ENCODE measurements at regions not wholly inside any gene's neighbourhood (a gene's known extent, or its start where the extent isn't known, plus 50 kb on each side); places are given as distances from the start of the nearest gene placed in this dataset.
"Not testable (repeated sequence)": the region's sequence is repeated elsewhere in the genome, so short reads cannot be mapped to it uniquely, and the experiment has no call there.

DNA sequence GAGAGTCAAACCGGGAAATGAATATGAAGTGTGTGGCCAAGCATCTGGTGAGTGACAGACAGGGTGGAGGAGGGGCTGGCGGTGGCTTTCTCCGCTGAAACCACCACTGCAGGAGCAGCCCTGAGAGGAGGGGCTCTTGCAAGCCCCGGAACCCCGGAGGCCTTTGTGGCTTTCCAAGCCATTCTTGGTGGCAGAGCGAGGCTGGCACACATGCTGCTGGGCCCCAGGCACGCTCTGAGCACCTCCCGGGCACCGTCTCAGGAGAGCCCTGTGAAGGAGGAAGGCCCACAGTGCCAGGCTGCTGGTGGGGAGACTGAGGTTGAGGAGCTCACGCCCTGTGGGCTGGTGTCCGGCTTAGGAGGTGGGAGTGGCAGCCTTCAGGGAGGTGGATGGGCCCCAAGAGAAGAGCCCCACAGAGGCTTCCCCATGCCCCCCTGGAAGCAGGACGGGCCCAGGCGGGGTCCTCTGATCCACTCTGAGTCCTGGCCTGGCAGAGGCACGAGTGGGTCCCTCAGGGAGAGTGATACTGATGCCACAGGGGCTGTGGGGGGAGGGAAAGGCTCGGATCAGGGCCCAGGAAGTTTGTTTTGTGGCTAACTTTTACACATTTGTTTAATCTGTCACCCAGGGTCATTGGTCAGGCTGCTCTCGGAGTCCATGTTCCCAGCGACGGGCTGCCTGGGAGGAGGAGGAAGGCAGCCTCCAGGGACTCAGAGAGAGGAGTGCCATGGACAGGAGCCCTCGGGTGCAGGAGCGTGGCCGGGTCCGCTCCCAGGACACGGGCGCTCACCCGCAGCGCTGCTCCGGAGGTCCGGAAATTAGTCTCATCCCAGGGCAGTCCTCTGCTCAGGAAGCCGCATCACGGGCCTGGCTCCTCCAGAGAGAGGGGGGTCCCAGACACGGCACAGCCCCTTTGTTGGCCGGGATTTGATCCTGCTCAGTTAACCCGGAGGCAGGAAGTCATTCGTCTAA lies 170.7 kb downstream of the ERMARD start:
- H3K9ac ChIP-seq (ENCODE audit: low read length) = no peak overlapping the region
- H3K27me3 ChIP-seq (ENCODE audit: control insufficient read depth in 1 of 2, insufficient read depth in 2 of 2, low read length in 2 of 2) = no peaks in the 10 kb centered on the region
- no peak overlapping the region for H3K27ac ChIP-seq (ENCODE audit: low read depth, low read length)
- H3K36me3 ChIP-seq (ENCODE audit: insufficient read depth, low read length) = no peaks in the 10 kb centered on the region
- H3K9me3 ChIP-seq (ENCODE audit: low read length) = no peaks in the 10 kb centered on the region
- H3K4me1 ChIP-seq (ENCODE audit: insufficient read depth, low read length) = no peaks in the 10 kb centered on the region
- H3K4me3 ChIP-seq (ENCODE audit: low read depth in 1 of 2, low read length in 2 of 2) = no peak overlapping the region

GRCh38 chr6:169921217-169921616 lies 169.8 kb downstream of the ERMARD start:
- Histone ChIP-seq H3K4me1 (ENCODE audit: insufficient read depth, low read length) (no peaks in the 10 kb centered on the region), H3K27ac (ENCODE audit: low read depth, low read length) (no peak overlapping the region), H3K36me3 (ENCODE audit: insufficient read depth, low read length) (no peaks in the 10 kb centered on the region), H3K27me3 (ENCODE audit: control insufficient read depth in 1 of 2, insufficient read depth in 2 of 2, low read length in 2 of 2) (no peaks in the 10 kb centered on the region), H3K4me3 (ENCODE audit: low read depth in 1 of 2, low read length in 2 of 2) (no peak overlapping the region), H3K9ac (ENCODE audit: low read length) (no peak overlapping the region), H3K9me3 (ENCODE audit: low read length) (no peaks in the 10 kb centered on the region)

GRCh38 chr6:169920359-169921020 lies 169.1 kb downstream of the ERMARD start:
- Histone ChIP-seq H3K27me3 (ENCODE audit: control insufficient read depth in 1 of 2, insufficient read depth in 2 of 2, low read length in 2 of 2) (no peaks in the 10 kb centered on the region), H3K4me3 (ENCODE audit: low read depth in 1 of 2, low read length in 2 of 2) (no peak overlapping the region), H3K9me3 (ENCODE audit: low read length) (no peaks in the 10 kb centered on the region), H3K27ac (ENCODE audit: low read depth, low read length) (no peak overlapping the region), H3K4me1 (ENCODE audit: insufficient read depth, low read length) (no peaks in the 10 kb centered on the region), H3K9ac (ENCODE audit: low read length) (no peak overlapping the region), H3K36me3 (ENCODE audit: insufficient read depth, low read length) (no peaks in the 10 kb centered on the region)

DNA sequence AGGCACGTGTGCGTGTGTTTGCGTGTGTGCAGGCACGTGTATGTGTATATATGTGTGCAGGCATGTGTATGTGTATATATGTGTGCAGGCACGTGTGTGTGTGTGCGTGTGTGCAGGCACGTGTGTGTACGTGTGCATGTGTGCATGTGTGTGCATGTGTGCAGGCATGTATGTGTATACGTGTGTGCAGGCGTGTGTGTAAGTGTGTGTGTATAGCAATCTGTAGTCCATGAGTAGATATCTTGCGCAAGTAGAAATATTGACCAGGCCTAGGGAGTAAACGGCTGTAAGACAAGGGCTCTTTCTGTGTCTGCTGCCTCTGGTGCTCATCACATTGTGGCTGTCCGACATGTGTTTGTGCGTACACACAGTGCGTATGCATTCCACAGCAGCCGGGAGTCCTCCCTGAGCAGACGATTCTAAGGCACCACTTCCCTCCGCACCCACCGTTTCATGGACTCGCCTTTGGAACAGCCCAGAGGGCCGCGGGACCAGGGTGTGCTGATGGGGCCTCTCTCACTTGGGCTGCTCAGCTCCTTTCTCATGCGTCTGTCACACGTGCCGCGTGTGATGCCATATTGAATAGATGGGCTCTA lies 167.6 kb downstream of the ERMARD start:
- Histone ChIP-seq H3K4me1 (ENCODE audit: insufficient read depth, low read length) (no peaks in the 10 kb centered on the region), H3K27ac (ENCODE audit: low read depth, low read length) (no peak overlapping the region), H3K4me3 (ENCODE audit: low read depth in 1 of 2, low read length in 2 of 2) (no peak overlapping the region), H3K27me3 (ENCODE audit: control insufficient read depth in 1 of 2, insufficient read depth in 2 of 2, low read length in 2 of 2) (no peaks in the 10 kb centered on the region), H3K36me3 (ENCODE audit: insufficient read depth, low read length) (no peaks in the 10 kb centered on the region), H3K9ac (ENCODE audit: low read length) (no peak overlapping the region), H3K9me3 (ENCODE audit: low read length) (no peaks in the 10 kb centered on the region)

DNA sequence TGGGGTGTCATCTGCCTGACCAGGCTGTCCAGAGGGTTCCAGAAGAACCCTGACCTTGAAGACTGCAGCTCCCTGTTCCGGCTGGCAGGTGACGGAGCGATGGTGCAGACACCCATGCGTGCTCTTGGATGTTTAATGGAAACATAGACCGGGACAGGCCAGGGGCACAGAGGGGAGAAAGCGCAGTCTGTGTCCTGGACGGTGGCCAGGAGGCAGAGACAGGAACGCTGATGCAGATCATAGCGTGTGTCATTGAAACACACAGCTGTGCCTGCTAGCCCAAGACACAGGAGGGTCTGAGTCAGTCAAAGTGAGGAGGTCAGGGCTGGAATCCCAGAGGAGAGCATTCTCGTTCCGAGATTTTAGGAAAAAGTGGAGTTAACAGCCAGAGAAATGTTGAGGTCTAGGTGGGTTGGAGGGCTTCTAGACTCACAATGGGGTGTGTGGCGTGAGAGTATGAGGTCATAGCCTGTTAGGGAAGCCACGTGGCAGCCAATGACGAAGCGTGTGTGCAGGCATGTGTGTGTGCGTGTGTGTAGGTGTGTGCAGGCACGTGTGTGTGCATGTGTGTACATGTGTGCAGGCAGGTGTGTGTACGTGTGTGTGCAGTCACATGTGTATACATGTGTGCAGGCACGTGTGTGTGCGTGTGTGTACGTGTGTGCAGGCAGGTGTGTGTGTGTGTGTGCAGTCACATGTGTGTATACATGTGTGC lies 167.0 kb downstream of the ERMARD start:
- H3K4me1 ChIP-seq (ENCODE audit: insufficient read depth, low read length) = no peaks in the 10 kb centered on the region
- H3K36me3 ChIP-seq (ENCODE audit: insufficient read depth, low read length) = no peaks in the 10 kb centered on the region
- no peaks in the 10 kb centered on the region for H3K9me3 ChIP-seq (ENCODE audit: low read length)
- H3K27me3 ChIP-seq (ENCODE audit: control insufficient read depth in 1 of 2, insufficient read depth in 2 of 2, low read length in 2 of 2) = no peaks in the 10 kb centered on the region
- no peak overlapping the region for H3K27ac ChIP-seq (ENCODE audit: low read depth, low read length)
- no peak overlapping the region for H3K4me3 ChIP-seq (ENCODE audit: low read depth in 1 of 2, low read length in 2 of 2)
- no peak overlapping the region for H3K9ac ChIP-seq (ENCODE audit: low read length)

GRCh38 chr6:169917153-169917552 lies 165.7 kb downstream of the ERMARD start:
- no peak overlapping the region for H3K27ac ChIP-seq (ENCODE audit: low read depth, low read length)

DNA sequence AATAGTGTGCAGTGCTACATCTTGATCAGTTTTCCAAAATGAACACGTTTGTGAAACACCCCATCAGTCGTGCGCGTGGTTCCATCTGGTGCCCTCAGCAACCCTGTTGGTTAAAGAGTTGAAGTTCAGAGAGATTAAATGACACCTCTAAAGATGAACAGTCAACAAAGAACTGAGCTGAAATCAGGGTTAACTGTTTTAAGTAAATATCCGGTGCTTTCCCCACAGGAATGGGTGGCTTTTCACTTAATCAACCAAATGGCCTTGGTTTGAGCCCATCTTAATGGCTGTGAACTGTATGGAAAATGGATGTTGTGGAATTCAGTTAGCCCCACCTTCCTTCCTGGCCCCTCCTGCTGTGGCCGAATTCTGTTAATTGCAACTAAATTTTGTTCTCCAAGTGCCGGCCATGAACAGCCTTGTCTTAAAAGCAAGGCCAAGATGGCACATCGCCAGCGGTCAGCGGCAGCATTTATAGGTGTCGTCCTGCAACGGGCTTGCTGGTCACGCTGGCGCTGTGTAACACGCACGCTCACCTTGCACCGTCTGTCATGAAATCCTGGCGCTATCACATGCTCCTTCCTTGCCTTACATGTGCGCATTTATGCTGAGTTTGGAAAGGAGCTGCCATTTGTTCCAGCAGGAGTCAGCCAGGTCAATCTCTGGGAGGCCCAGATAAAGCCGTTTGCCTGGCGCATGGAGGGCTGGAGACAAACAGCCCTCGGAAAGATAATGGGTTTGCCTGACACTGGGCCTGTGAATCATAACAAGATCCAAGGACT lies 164.5 kb downstream of the ERMARD start:
- no peak overlapping the region for H3K4me3 ChIP-seq (ENCODE audit: low read depth in 1 of 2, low read length in 2 of 2)
- H3K36me3 ChIP-seq (ENCODE audit: insufficient read depth, low read length) = no peaks in the 10 kb centered on the region
- no peaks in the 10 kb centered on the region for H3K9me3 ChIP-seq (ENCODE audit: low read length)
- no peaks in the 10 kb centered on the region for H3K4me1 ChIP-seq (ENCODE audit: insufficient read depth, low read length)
- H3K27me3 ChIP-seq (ENCODE audit: control insufficient read depth in 1 of 2, insufficient read depth in 2 of 2, low read length in 2 of 2) = no peaks in the 10 kb centered on the region
- no peak overlapping the region for H3K27ac ChIP-seq (ENCODE audit: low read depth, low read length)
- H3K9ac ChIP-seq (ENCODE audit: low read length) = no peak overlapping the region

More at GRCh38 chr6:169917153-169917552, 165.7 kb downstream of the ERMARD start:
- Histone ChIP-seq H3K9ac (ENCODE audit: low read length) (no peak overlapping the region), H3K36me3 (ENCODE audit: insufficient read depth, low read length) (no peaks in the 10 kb centered on the region), H3K4me3 (ENCODE audit: low read depth in 1 of 2, low read length in 2 of 2) (no peak overlapping the region), H3K27me3 (ENCODE audit: control insufficient read depth in 1 of 2, insufficient read depth in 2 of 2, low read length in 2 of 2) (no peaks in the 10 kb centered on the region), H3K9me3 (ENCODE audit: low read length) (no peaks in the 10 kb centered on the region), H3K4me1 (ENCODE audit: insufficient read depth, low read length) (no peaks in the 10 kb centered on the region)

GRCh38 chr6:169913745-169914144 lies 162.3 kb downstream of the ERMARD start:
- H3K9me3 ChIP-seq (ENCODE audit: low read length); H3K4me3 ChIP-seq (ENCODE audit: low read depth in 1 of 2, low read length in 2 of 2); H3K36me3 ChIP-seq (ENCODE audit: insufficient read depth, low read length); H3K9ac ChIP-seq (ENCODE audit: low read length); H3K27me3 ChIP-seq (ENCODE audit: control insufficient read depth in 1 of 2, insufficient read depth in 2 of 2, low read length in 2 of 2); H3K27ac ChIP-seq (ENCODE audit: low read depth, low read length); H3K4me1 ChIP-seq (ENCODE audit: insufficient read depth, low read length): not testable (repeated sequence)

- Histone ChIP-seq H3K4me1 (ENCODE audit: insufficient read depth, low read length) (no peaks in the 10 kb centered on the region), H3K4me3 (ENCODE audit: low read depth in 1 of 2, low read length in 2 of 2) (no peak overlapping the region), H3K27ac (ENCODE audit: low read depth, low read length) (no peak overlapping the region), H3K36me3 (ENCODE audit: insufficient read depth, low read length) (no peaks in the 10 kb centered on the region), H3K9ac (ENCODE audit: low read length) (no peak overlapping the region), H3K9me3 (ENCODE audit: low read length) (no peaks in the 10 kb centered on the region), H3K27me3 (ENCODE audit: control insufficient read depth in 1 of 2, insufficient read depth in 2 of 2, low read length in 2 of 2) (no peaks in the 10 kb centered on the region)
These were observed 161.7 kb downstream of the ERMARD start for GRCh38 chr6:169913096-169913638.

DNA sequence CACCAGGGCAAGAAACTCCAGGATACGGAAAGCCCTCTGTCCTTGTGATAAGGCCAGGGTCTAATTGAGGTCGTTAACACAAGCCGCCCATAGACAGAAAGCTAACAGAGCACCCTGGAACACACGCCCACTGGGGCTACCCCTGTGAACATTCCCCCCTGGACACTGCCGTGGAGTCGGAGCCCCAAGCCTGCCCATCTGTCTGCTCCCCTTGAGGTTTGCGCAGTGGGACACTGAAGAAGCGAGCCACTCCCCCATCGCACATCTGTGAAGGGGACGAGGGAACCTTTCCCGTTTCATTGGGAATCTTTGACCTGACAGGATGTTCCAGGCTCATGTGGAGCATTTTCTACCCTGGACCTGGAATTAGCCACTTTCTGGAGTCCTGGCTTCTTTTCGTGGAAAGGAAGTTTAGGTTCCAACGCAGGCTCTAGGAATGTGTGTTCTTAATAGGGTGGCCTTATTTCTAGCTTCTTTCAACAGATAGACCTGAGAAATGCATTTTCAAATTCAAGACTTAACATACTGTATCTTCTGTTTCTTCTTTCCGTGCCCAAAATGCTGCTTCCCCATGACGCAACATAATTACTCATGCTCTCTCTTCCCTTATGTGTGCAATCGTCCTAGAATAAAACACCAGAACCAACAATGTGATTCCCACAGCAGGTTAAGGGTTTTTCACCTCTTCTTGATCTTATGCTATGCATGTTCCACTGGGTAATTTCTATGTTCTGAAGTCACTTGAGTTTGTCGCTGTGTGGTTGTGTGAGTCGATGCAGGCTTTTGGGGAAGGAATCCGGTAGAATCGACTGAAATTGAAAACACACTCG lies 161.1 kb downstream of the ERMARD start:
- H3K9ac ChIP-seq (ENCODE audit: low read length) = no peak overlapping the region
- H3K4me1 ChIP-seq (ENCODE audit: insufficient read depth, low read length) = no peaks in the 10 kb centered on the region
- no peak overlapping the region for H3K27ac ChIP-seq (ENCODE audit: low read depth, low read length)
- no peaks in the 10 kb centered on the region for H3K9me3 ChIP-seq (ENCODE audit: low read length)
- H3K36me3 ChIP-seq (ENCODE audit: insufficient read depth, low read length) = no peaks in the 10 kb centered on the region
- H3K27me3 ChIP-seq (ENCODE audit: control insufficient read depth in 1 of 2, insufficient read depth in 2 of 2, low read length in 2 of 2) = no peaks in the 10 kb centered on the region
- H3K4me3 ChIP-seq (ENCODE audit: low read depth in 1 of 2, low read length in 2 of 2) = no peak overlapping the region

All from muscle layer of colon (tissue), 2 donors.